ENCODE measurements at regions not wholly inside any gene's neighbourhood (a gene's known extent, or its start where the extent isn't known, plus 50 kb on each side); places are given as distances from the start of the nearest gene placed in this dataset.

- TF ChIP-seq CTCF (IDR thresholded peaks at IDR 0.05) = no peak
- TF ChIP-seq POLR2AphosphoS5 (IDR thresholded peaks at IDR 0.05; ENCODE audit: low read depth, low read length) = no peak
Observed at GRCh38 chr7:135853499-135853898, 104.9 kb upstream of the FAM180A start.

Measured in Panc1 (cell line).